ENCODE measurements at regions not wholly inside any gene's neighbourhood (a gene's known extent, or its start where the extent isn't known, plus 50 kb on each side); places are given as distances from the start of the nearest gene placed in this dataset.

- no peak for TF ChIP-seq CTCF (tag by site-specific recombination; IDR thresholded peaks at IDR 0.05)
- no peak for TF ChIP-seq ZNF585B (tag by site-specific recombination; IDR thresholded peaks at IDR 0.05)
- TF ChIP-seq TCF7L2 (IDR thresholded peaks at IDR 0.05; ENCODE audit: borderline replicate concordance, low read depth, low read length) = no peak
- no peak for TF ChIP-seq ZNF510 (tag by site-specific recombination; IDR thresholded peaks at IDR 0.05; ENCODE audit: insufficient replicate concordance)
- no peak for TF ChIP-seq ZNF639 (tag by site-specific recombination; IDR thresholded peaks at IDR 0.05)
- no peak for TF ChIP-seq ZNF704 (tag by site-specific recombination; IDR thresholded peaks at IDR 0.05)
- TF ChIP-seq AEBP2 (tag by site-specific recombination; IDR thresholded peaks at IDR 0.05; ENCODE audit: borderline replicate concordance) = no peak
- TF ChIP-seq ZNF561 (tag by site-specific recombination; IDR thresholded peaks at IDR 0.05; ENCODE audit: borderline replicate concordance) = no peak
- no peak for TF ChIP-seq ZNF670 (tag by site-specific recombination; IDR thresholded peaks at IDR 0.05; ENCODE audit: low read depth)
Observed at GRCh38 chr10:85256481-85256880, 928.1 kb downstream of the CCSER2 start.
